HG03565 (cell line): ENCODE measurements at regions not wholly inside any gene's neighbourhood (a gene's known extent, or its start where the extent isn't known, plus 50 kb on each side); places are given as distances from the start of the nearest gene placed in this dataset.

Experiments
- ATAC-seq: cut with Tn5 transposase; IDR thresholded peaks from one replicate; pipeline ENCODE4 v1.9.1; 2021; ENCODE audit warnings: mild to moderate bottlenecking, moderate library complexity; ENCODE audit not compliant: unreplicated experiment

DNA sequence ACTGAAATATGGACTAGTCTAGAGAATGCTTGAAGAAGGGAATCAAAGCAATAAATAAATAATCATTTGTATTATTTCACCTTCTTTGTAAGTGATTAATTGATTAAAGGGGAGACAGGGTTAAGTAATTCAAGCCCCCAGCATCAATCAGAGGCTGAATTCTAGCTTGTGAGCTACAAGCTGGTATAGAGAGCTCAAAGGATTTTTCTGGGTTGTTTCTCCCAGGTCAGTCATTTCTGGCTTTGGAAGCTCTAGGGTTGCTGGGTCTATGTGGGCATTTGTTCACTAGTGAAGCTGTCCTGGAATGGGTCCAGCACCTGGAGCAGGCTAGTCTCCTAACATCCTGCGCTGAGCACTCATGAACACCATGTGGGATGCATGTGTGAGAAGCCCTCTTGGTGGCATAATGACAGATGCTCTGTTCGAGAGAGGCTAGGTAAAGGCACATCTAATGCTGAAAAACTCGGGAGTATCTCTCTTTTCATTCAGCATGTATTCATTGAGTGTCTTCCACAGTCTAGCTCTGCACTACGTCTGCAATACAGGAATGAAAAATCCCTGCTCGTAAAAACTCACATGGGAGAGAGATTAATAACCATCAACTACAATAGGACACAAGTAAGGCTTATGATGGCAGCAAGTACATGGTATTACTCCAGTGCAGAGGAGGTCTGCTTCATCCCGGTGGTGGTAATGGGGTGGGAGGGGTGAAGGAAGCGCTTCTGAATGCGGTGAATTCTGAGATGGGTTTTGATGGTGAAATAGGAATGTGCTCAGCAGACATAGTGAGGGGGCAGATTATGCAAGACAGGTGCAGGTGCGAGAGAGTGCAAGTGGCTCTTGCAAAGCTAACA lies 68.0 kb upstream of the NRP1 start:
- ATAC-seq, result no peak

DNA sequence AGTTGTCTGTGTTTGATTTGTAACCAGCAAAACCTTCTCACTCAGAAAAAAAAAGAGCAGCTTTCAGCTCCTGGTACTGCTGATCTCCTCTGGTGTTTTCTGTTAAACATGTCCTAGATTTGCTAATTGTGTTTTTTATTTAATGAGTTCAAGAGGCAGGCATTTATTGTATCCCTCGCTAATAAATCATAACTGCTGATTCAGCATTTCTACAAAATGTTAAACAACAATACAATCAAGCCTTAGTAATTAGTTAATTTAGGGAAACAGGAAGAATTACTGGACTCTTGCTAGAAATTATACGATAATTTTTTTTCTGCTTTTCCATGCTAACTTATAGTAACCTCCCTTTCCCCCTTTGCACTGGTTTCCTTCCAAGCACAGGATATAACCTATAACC lies 66.8 kb upstream of the NRP1 start:
- ATAC-seq, result no peak

- no peak for ATAC-seq
These were observed 64.3 kb upstream of the NRP1 start for GRCh38 chr10:33398796-33399195.

DNA sequence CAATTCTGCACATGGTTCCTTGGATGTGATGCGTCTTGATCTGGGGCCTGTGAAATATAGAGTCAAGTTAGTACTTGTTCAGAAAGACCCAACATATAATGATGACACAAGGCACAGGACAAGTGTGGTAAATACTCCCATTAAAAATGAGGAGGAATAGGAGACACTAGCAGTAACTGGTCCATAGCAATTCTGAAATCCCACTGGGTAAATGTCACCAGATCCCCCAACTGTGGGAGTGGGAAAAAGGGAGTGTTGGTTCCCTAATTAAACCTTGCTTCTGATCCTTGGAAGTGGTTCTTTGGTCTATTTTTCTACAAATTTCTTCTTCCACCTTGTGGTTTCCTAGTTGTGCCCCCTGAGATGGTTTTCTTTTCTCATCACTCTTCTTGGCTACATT lies 62.5 kb upstream of the NRP1 start:
- ATAC-seq, result no peak

DNA sequence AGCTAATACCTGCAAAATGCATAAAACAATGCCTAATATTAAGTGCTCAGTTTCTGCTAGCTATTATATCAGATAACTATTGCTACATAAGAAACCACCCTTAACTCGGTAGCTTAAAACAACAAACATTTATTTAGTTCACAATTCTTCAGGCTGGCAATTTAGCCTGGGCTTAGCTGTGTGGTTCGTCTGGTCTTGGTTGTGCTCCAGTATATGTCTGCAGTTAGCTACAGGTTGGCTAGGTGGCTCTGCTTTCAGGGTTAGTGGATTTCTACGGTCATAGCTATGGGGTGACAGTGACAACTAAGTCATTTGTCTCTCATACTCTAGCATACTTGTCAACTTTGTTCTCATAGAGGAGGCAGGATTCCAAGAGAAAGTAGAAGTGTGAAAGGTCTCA lies 61.8 kb upstream of the NRP1 start:
- ATAC-seq, result no peak

GRCh38 chr10:33395201-33395600 lies 60.7 kb upstream of the NRP1 start:
- no peak for ATAC-seq

- no peak for ATAC-seq
These were observed 58.2 kb upstream of the NRP1 start for GRCh38 chr10:33392706-33393105.

GRCh38 chr10:33391611-33392465 lies 57.4 kb upstream of the NRP1 start:
- ATAC-seq, result no peak

- no peak for ATAC-seq
These were observed 55.6 kb upstream of the NRP1 start for GRCh38 chr10:33390046-33390445.

DNA sequence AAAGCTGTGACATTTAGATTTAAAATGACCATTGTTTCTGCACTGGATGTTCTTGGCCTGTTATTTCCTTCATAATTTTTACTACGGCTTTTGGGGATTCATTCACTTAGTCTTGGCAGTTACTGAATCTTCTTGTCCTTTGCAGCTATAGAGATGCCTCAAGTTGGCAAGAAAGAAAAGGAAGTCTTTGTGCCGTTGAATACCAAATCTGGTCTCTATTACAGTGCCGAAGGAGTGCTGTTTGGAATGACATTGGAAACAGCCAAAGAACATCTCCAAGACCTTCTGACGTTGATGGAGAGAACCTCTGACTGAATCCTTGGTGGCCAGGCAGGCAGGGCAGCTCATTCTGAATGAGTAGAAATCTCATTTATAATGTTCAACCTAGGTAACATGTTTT lies 54.3 kb upstream of the NRP1 start:
- no peak for ATAC-seq

DNA sequence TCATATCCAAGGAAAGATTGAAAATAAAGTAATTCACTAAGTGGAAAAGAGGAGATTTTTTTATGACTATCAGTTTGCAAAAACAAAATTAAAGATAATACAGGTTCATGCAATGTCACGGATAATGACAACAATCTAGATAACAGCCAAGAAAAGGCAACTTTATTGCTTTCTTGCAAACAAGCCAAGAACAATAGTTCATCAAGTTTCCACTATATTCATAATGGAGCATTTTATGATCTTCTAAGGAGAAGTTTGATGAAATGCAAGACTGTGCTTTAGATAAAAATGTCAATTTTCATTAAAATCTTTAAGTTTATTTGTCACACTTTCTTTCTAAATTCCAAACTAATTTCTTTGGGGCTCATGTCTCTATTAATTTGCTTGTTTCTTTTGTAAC lies 53.9 kb upstream of the NRP1 start:
- no peak for ATAC-seq

- ATAC-seq, result no peak
These were observed 53.3 kb upstream of the NRP1 start for GRCh38 chr10:33387720-33388119.

GRCh38 chr10:33386926-33387325 lies 52.5 kb upstream of the NRP1 start:
- ATAC-seq, result no peak

GRCh38 chr10:33385686-33386085 lies 51.2 kb upstream of the NRP1 start:
- ATAC-seq, result no peak

GRCh38 chr10:33385015-33385414 lies 50.5 kb upstream of the NRP1 start:
- no peak for ATAC-seq
